MCF 10A (cell line): ENCODE measurements at regions not wholly inside any gene's neighbourhood (a gene's known extent, or its start where the extent isn't known, plus 50 kb on each side); places are given as distances from the start of the nearest gene placed in this dataset.

ENCODE experiments used
- BruUV-seq: library from RNA; stranded (reverse); fragments of 400-500 nt; replicated peaks from 2 replicates; lab custom pipeline; 2021; lab: Mats Ljungman, UMichigan
- CTCF ChIA-PET: fragments of 300-600 bp; sonication (Branson Sonifier 250); formaldehyde crosslinking; extraction: SDS; loops from one replicate; lab custom pipeline; 2021; ENCODE audit warnings: antibody characterized with exemption, inconsistent platforms; lab: Yijun Ruan, JAX
- POLR2A ChIA-PET: fragments of 300-600, 350-650 bp; sonication (Branson Sonifier 250); formaldehyde crosslinking; extraction: SDS; loops from one replicate; lab custom pipeline; 2020; ENCODE audit warnings: antibody characterized with exemption, inconsistent platforms; lab: Yijun Ruan, JAX
- DNase-seq: peaks from one replicate; pipeline ENCODE4 v3.0.0-alpha.2; 2018; ENCODE audit not compliant: unreplicated experiment
- H3K27ac Mint-ChIP-seq: one replicate; pipeline ENCODE4 v1.8.0; 2022; ENCODE audit warnings: mild to moderate bottlenecking, low read depth, mixed read lengths; ENCODE audit not compliant: unreplicated experiment
- H3K27me3 Mint-ChIP-seq: one replicate; pipeline ENCODE4 v1.8.0; 2022; ENCODE audit warnings: mixed read lengths; ENCODE audit not compliant: insufficient read depth, unreplicated experiment
- H3K36me3 Mint-ChIP-seq: one replicate; pipeline ENCODE4 v1.8.0; 2022; ENCODE audit warnings: mild to moderate bottlenecking, moderate library complexity, mixed read lengths; ENCODE audit not compliant: insufficient read depth, unreplicated experiment
- H3K4me1 Mint-ChIP-seq: one replicate; pipeline ENCODE4 v1.8.0; 2022; ENCODE audit warnings: mixed read lengths; ENCODE audit not compliant: insufficient read depth, unreplicated experiment
- H3K4me3 Mint-ChIP-seq: one replicate; pipeline ENCODE4 v1.8.0; 2022; ENCODE audit warnings: mild to moderate bottlenecking, moderate library complexity, mixed read lengths; ENCODE audit not compliant: unreplicated experiment
- H3K9me3 Mint-ChIP-seq: one replicate; pipeline ENCODE4 v1.8.0; 2022; ENCODE audit warnings: mixed read lengths; ENCODE audit not compliant: unreplicated experiment
- intact Hi-C: fragments of 100-400 bp; cut with micrococcal nuclease; formaldehyde crosslinking; loops from 2 replicates; pipeline ENCODE4 v1.14.1; 2022
- TF ChIP-seq, protein P1 (sequence below): fragments of 200-600 bp; IDR thresholded peaks from one replicate; pipeline ENCODE4 v1.8.0; 2022; ENCODE audit warnings: antibody characterized with exemption, mild to moderate bottlenecking; ENCODE audit not compliant: unreplicated experiment

DNA sequence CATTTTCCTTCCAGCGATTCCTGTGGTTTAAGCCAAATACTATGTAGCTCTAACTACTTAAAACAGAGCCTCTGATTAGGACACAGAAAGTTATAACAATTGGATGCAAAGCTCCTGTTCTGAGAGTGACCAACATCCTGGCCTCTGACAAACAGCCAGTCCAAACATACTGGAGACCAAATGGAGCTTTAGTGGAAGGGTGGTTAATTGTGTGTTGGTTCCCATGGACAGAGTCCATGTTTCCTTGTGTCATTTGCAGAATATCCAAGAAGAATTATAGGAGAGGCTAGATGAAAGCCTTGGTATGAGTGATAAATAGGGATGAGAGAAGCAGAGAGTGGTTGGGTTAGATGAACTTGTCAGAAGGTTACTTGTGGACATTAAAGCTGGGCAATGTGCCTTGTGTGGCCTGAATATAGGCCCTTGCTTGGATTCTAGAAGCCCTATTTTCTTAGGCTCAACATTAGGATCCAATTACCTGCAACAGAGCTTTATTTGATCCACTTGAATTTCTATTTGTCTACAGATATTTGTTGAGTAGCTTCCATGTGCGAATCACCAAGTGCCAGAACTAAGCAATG lies 180.5 kb upstream of the GORAB start:
- ChIA-PET CTCF (interaction anchor here (0.6 to 1.5 kb wide), 6 partner anchors 8 to 1615 kb away, joined by 3 to 4 read pairs (median 4); no protein-coding TSS in a partner anchor), POLR2A (no interaction called here)
- intact Hi-C loops, result no loop called here
- BruUV-seq, result no TSS peak
- Mint-ChIP-seq H3K27ac (no peak overlapping the region), H3K9me3 (no peaks in the 10 kb centered on the region), H3K27me3 (no peaks in the 10 kb centered on the region), H3K4me1 (no peaks in the 10 kb centered on the region), H3K4me3 (no peak overlapping the region), H3K36me3 (no peaks in the 10 kb centered on the region)
- TF ChIP-seq, protein P1, sequence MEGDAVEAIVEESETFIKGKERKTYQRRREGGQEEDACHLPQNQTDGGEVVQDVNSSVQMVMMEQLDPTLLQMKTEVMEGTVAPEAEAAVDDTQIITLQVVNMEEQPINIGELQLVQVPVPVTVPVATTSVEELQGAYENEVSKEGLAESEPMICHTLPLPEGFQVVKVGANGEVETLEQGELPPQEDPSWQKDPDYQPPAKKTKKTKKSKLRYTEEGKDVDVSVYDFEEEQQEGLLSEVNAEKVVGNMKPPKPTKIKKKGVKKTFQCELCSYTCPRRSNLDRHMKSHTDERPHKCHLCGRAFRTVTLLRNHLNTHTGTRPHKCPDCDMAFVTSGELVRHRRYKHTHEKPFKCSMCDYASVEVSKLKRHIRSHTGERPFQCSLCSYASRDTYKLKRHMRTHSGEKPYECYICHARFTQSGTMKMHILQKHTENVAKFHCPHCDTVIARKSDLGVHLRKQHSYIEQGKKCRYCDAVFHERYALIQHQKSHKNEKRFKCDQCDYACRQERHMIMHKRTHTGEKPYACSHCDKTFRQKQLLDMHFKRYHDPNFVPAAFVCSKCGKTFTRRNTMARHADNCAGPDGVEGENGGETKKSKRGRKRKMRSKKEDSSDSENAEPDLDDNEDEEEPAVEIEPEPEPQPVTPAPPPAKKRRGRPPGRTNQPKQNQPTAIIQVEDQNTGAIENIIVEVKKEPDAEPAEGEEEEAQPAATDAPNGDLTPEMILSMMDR, result no peak
- DNase-seq, result no peak

DNA sequence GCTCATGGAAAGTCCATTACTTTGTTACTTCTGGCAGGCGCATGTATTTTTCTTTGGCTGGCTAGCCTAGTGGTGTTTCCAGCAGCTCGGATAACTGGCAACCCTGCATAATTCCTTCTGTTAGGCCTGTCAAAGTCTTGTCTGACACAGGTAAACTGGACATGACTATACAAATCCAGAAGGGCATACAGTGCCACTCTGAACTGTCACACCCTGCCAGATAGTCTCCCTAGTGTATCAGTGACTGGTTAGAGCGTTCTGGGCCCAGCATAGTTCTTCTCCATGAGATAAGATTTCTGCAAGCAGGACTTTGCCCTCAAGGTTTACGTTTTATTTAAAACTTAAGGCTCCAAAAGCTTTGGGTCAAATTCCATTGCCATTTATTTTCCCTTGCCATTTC lies 177.7 kb upstream of the GORAB start:
- Mint-ChIP-seq H3K4me1 (no peaks in the 10 kb centered on the region), H3K9me3 (peaks cover 8% of the 10 kb centered on the region), H3K27me3 (no peaks in the 10 kb centered on the region), H3K4me3 (no peak overlapping the region), H3K27ac (no peak overlapping the region), H3K36me3 (no peaks in the 10 kb centered on the region)
- ChIA-PET POLR2A (no interaction called here), CTCF (interaction anchor here (0.6 to 1.5 kb wide), 2 partner anchors 21 to 222 kb away, joined by 3 to 4 read pairs; no protein-coding TSS in a partner anchor)
- intact Hi-C loops, result no loop called here
- TF ChIP-seq, protein P1, result no peak
- DNase-seq, result no peak
- no TSS peak for BruUV-seq

DNA sequence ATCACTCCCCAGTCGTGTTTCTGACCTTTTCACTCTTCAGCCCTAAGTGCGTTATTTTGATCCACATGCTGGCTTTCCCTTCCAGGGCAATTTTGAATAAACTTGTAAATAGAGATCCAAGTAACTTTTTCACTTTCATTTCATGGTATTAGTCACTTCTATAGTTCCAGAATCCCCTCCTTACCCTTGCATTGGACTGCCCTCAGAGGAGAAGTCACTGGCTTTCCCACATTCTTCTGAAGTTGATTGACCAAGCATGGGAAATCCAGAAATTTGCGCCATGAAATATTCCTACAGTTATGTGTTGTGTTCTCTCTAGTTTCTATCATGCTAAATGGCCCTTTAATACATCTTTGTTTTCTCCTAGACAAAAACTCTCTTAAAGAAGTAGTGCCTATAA lies 177.3 kb upstream of the GORAB start:
- H3K27ac Mint-ChIP-seq, result no peak overlapping the region
- no peak for DNase-seq
- no peak overlapping the region for H3K4me3 Mint-ChIP-seq
- ChIA-PET CTCF (interaction anchor here (1.5 kb wide), 1 partner anchor 21 kb away, joined by 4 read pairs; no protein-coding TSS in a partner anchor), POLR2A (no interaction called here)
- peaks cover under 1% of the 10 kb centered on the region for H3K4me1 Mint-ChIP-seq
- TF ChIP-seq, protein P1, result no peak
- no peaks in the 10 kb centered on the region for H3K27me3 Mint-ChIP-seq
- peaks cover 10% of the 10 kb centered on the region for H3K9me3 Mint-ChIP-seq
- intact Hi-C loops, result no loop called here
- no TSS peak for BruUV-seq
- H3K36me3 Mint-ChIP-seq, result no peaks in the 10 kb centered on the region

DNA sequence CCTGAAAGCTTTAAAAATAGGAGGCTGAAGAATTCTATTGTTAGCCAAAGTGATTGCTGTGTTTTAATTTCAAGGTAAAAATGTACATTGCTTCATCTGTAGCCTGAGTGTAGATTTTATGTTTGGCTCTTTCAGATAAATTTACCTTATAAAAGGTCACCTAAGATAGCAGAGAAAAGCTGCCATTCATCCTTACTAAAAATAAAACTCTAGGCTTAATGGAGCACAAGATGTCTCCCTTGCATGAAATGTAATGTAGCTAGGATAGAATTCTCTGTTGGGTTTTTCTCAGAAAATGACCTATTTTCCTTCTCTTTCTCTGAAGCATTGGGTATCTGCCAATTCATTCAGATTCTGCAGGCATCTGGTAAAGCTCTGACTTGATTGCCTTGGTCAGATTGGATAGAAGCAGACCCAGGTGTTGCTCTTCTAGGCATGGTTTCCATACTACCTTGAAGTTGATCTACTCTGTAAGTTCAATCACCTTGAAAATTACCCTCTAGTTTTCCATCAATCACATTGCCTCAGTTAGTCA lies 176.6 kb upstream of the GORAB start:
- Mint-ChIP-seq H3K36me3 (no peaks in the 10 kb centered on the region), H3K4me3 (no peak overlapping the region), H3K4me1 (peaks cover 5% of the 10 kb centered on the region), H3K27ac (no peak overlapping the region), H3K27me3 (no peaks in the 10 kb centered on the region), H3K9me3 (peaks cover 16% of the 10 kb centered on the region)
- no TSS peak for BruUV-seq
- DNase-seq, result no peak
- intact Hi-C loops, result no loop called here
- POLR2A ChIA-PET, result no interaction called here
- TF ChIP-seq, protein P1, result no peak
- CTCF ChIA-PET, result interaction anchor here (0.6 to 1.5 kb wide), 2 partner anchors 9 to 22 kb away, joined by 3 to 4 read pairs; no protein-coding TSS in a partner anchor
